Fibroblast of skin of scalp (primary cell): ENCODE measurements at regions not wholly inside any gene's neighbourhood (a gene's known extent, or its start where the extent isn't known, plus 50 kb on each side); places are given as distances from the start of the nearest gene placed in this dataset.
"Not testable (repeated sequence)": the region's sequence is repeated elsewhere in the genome, so short reads cannot be mapped to it uniquely, and the experiment has no call there.

Experiments
- DNase-seq: peaks from one replicate; pipeline ENCODE4 v3.0.0-alpha.2; 2013

- no peak for DNase-seq
Measured at GRCh38 chr1:31510853-31511789, 65.2 kb upstream of the TINAGL1 start.

- no peak for DNase-seq
Measured at GRCh38 chr1:31511848-31512615, 64.3 kb upstream of the TINAGL1 start.

- no peak for DNase-seq
Measured at GRCh38 chr1:31514117-31514516, 62.2 kb upstream of the TINAGL1 start.

GRCh38 chr1:31515056-31515775 is 61.1 kb upstream of the TINAGL1 start:
- DNase-seq = no peak

GRCh38 chr1:31515936-31516335 is 60.4 kb upstream of the TINAGL1 start:
- DNase-seq = no peak

GRCh38 chr1:31517301-31517700 is 59.0 kb upstream of the TINAGL1 start:
- DNase-seq = no peak

GRCh38 chr1:31517986-31518385 is 58.3 kb upstream of the TINAGL1 start:
- DNase-seq = not testable (repeated sequence)

GRCh38 chr1:31521761-31522555 is 54.4 kb upstream of the TINAGL1 start:
- no peak for DNase-seq

- DNase-seq = no peak
Measured at GRCh38 chr1:31522556-31522845, 53.8 kb upstream of the TINAGL1 start.

- DNase-seq = no peak
Measured at GRCh38 chr1:31523012-31523411, 53.3 kb upstream of the TINAGL1 start.

GRCh38 chr1:31523769-31524168 is 52.5 kb upstream of the TINAGL1 start:
- no peak for DNase-seq

- no peak for DNase-seq
Measured at GRCh38 chr1:31524186-31524901, 52.0 kb upstream of the TINAGL1 start.
